HG02938 (cell line): ENCODE measurements at regions not wholly inside any gene's neighbourhood (a gene's known extent, or its start where the extent isn't known, plus 50 kb on each side); places are given as distances from the start of the nearest gene placed in this dataset.

Experiments
- ATAC-seq: cut with Tn5 transposase; IDR thresholded peaks from one replicate; pipeline ENCODE4 v1.9.1; 2021; ENCODE audit warnings: mild to moderate bottlenecking, moderate library complexity; ENCODE audit not compliant: unreplicated experiment

DNA sequence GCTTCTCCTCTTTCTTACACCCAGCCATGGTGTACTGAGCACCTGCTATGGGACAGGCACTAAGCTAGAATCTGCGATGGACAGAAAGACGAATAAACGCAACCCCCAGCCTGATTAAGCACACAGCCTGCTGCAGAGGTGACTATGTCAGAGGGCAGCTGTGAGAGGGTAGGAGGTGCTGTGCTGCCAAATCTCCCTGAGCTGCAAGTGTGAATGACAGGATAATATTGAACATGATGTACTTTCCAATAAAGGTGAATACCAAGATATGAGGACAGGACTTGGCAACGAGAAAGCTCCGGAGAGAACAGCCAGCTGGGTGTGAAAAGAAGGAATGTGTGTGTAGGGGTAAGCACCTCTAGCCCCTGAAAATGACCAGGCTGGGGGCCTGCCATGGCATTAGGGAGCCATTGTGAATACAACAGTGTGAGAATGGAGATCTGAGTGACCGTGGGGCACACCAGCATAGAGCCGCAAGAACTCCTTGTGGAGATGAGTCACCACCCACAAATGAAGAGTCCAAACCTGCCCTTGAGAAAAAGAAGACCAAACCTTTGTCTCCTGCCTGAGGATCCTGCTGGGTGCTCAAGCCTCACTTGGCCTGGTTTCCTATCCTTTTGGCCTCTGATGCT, 83.0 kb upstream of the ATF3 start:
- no peak for ATAC-seq

GRCh38 chr1:212526111-212526491, 82.5 kb upstream of the ATF3 start:
- ATAC-seq, result no peak

DNA sequence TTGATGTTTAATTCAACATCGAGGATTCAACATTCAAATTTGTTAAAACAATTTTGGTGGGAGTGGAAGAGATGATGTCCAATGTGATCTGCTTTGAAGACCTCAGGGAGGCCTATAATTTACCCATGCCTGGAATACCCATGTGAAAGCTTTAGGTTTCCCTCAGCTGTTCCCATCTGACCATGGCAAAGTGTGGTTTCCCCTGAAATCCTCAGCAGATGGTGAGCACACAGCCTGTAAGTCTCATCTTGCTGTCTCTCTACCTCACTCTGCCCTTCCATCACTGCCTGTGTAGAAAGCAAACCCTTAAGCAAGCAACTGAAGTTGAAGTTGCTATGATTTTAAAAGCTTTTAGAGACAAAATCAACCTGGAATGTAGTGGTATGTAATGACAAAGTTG, 80.1 kb upstream of the ATF3 start:
- ATAC-seq, result no peak

DNA sequence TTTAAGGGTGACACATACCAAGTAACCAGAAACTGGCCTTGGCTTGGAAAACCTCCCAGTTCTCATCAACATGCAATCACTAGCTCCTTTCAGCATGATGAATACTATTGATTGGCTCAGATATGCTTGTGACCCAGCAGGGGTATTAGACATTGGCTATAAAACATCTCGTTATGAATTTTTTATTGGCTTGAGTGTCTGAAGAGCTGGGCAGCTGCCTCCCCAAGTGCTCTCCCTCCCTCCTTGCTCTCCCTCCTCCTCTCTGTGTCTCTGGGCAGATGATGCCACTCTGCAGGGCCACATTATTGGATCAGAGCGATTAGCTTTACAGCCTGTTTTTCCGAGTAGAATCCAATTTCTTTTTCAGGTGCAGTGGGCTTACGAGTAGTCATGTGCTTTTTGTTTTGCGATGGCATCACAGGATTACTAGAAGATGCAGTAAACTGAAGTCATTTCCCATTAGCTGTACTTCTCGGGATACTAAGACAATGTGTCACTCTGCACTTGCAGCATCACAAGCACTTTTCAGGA, 79.3 kb upstream of the ATF3 start:
- ATAC-seq, result no peak

DNA sequence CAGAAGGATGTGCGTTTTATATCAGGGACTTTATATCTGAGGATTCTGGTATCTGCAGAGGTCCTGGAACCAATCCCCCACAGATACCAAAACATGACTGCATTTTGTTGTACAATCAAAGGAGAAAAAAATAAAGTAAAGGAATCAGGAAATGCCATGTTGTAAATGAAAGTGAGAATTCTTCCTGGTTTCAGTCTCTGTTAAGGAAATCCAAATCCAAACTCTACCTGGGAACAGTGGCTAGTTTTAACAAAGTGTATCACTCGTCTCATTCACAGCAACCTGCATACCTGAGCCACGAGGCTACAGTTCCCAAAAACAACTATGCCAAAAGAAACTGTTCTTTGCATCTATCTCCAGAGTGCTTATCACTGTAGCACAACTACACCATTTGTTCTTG, 77.3 kb upstream of the ATF3 start:
- ATAC-seq, result no peak

DNA sequence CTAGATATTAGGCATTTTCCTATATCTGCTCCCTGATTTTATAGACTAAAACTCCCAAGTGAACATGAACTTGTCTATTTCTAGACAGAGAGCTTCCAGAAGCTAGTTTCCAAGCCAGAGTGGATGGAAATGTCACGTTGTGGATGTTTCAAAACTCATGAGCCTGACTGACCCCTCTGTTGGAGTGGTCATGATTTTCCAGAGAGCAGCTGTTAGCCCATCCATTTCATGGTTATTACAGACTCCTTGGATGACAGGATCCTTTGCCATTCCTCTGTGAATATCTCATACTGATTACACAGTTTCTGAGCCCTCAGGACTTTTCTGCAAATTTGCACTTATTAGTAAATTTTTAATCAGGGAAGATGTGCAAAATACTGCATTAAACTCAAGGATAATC, 76.8 kb upstream of the ATF3 start:
- ATAC-seq, result no peak

- ATAC-seq, result no peak
Observed at GRCh38 chr1:212532469-212533147, 76.0 kb upstream of the ATF3 start.

GRCh38 chr1:212533148-212533517, 75.4 kb upstream of the ATF3 start:
- no peak for ATAC-seq

DNA sequence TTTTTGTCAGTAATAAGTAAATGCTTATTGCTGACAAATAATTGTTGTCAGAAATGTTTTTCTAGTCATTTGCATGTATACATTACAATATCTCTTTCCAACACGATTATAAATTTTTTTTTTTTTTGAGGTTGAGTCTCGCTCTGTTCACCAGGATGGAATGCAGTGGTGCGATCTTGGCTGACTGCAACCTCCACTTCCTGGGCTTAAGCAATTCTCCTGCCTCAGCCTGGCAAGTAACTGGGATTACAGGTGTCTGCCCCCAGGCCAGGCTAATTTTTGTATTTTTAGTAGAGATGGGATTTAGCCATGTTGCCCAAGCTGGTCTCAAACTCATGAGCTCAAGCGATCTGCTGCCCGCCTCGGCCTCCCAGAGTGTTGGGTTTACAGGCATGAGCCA, 72.0 kb upstream of the ATF3 start:
- no peak for ATAC-seq

GRCh38 chr1:212537610-212538009, 71.0 kb upstream of the ATF3 start:
- no peak for ATAC-seq

- ATAC-seq, result no peak
Observed at GRCh38 chr1:212539737-212540430, 68.7 kb upstream of the ATF3 start.

- ATAC-seq, result no peak
Observed at GRCh38 chr1:212542761-212543187, 65.8 kb upstream of the ATF3 start.

GRCh38 chr1:212544110-212544509, 64.5 kb upstream of the ATF3 start:
- no peak for ATAC-seq

DNA sequence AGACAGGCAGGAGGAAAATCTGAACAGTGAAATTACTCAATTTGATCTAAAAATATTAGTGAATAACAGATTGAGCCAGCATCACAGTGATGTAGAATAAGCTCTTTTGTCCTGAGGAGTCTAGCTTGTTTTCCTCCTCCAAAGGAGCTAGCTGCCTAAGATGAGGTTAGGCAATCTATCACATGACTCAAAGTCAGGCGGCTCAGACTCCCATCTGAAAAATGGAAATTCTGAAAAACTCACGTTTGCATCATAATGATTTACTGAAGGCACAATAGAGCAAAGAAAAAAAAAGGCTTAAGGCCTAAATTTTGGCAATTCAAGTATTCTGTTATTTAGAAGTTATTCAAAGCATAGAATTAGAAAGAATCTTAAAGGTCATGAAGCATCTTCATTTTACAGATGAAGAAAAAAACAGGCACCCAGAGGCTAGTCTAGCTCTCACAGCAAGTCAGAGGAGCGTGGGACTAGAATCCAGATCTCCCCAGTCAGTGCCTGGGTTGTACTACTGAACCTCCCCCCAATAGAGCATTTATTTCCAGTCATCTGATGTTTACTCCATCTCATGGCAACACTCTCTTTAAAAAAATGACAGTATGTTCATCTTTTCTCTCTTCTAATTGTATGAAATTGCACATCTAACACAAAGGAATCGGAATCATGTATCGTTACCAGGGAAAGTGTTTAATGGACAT, 62.5 kb upstream of the ATF3 start:
- ATAC-seq, result no peak

GRCh38 chr1:212549503-212550017, 59.0 kb upstream of the ATF3 start:
- ATAC-seq, result no peak

GRCh38 chr1:212551929-212552328, 56.6 kb upstream of the ATF3 start:
- ATAC-seq, result no peak

DNA sequence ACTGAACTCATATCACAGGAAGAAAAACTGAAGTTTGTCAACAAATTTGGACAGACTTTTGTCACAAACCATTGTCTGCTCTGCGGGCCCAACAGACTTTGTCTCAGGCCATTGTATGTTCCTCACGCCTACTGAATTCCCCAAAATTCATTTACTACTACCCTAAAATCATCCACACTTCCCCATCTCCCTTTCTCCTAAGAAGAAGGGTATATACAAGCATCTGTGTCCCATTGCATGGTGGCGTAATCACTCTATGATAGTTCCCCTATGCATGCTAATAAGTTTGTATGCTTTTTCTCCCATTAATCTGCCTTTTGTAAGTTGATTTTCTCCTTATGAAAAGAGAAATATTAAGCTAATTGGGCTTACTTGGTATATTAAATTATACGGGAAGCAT, 54.9 kb upstream of the ATF3 start:
- no peak for ATAC-seq

GRCh38 chr1:212554401-212554800, 54.2 kb upstream of the ATF3 start:
- ATAC-seq, result no peak

DNA sequence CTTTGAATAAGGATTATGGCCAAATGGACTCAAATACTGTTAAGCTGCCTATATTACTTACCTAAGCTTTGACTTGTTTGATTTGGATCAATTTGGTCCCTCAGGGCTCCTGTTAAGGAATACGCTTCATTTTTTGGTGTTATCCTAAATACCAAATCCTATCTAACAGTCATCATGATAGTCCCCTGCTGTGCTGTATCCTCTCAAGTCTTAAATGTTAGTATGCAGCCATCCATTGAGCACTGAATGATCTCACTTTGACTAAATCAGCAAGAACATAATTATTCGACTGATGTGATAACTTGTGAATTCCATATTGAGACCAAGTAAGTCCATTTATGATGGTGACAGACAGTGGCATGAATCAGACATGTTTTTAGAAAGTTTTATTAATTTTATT, 53.1 kb upstream of the ATF3 start:
- no peak for ATAC-seq

DNA sequence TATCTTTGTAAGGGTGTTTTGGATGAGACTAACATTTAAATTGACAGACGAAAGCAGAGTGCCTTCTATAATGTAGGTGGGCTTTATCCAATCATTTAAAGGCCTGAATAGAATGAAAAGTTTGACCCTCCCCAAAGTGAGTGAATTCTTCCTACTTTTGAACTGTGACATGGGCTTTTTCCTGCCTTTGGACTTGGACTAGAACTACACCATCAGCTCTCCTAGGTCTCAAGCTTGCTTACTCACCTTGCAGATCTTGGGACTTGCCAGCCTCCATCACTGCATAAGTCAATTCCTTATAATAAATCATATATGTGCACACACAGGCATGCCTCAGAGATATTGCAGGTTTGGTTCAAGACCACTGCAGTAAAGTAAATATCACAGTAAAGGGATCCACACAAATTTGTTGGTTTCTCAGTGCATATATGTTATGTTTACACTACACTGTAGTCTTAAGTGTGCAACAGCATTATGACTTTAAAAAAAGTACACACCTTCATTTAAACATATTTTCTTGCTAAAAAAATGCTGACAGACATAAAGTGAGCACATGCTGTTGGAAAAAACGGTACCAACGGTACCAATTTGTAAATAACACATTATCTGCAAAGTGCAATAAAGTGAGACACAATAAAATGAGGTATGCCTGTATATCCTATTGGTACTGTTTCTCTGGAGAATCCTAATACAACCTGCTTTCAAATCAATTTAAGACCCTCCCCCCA, 51.6 kb upstream of the ATF3 start:
- ATAC-seq, result no peak
